Karpas-422 (cell line): ENCODE measurements at regions not wholly inside any gene's neighbourhood (a gene's known extent, or its start where the extent isn't known, plus 50 kb on each side); places are given as distances from the start of the nearest gene placed in this dataset.
A peak's percentile ranks its signal among the peaks of the same experiment; 100 is the strongest.

Experiments
- DNase-seq: peaks from one replicate; pipeline ENCODE4 v3.0.0-alpha.2; 2015
- H2AFZ ChIP-seq: fragments of 200-600 bp; sonication (generic); 2 replicates; pipeline ENCODE4 v1.6.1; 2014; ENCODE audit warnings: antibody characterized with exemption, low read length, mixed read lengths
- H3K27ac ChIP-seq: fragments of 200-600 bp; sonication (generic); 2 replicates; pipeline ENCODE4 v1.5.1; 2014; ENCODE audit warnings: mild to moderate bottlenecking, low read length, moderate library complexity
- H3K27me3 ChIP-seq: fragments of 200-600 bp; sonication (generic); 2 replicates; pipeline ENCODE4 v1.6.1; 2014; ENCODE audit warnings: low read length, mixed read lengths
- H3K36me3 ChIP-seq: fragments of 200-600 bp; sonication (generic); 2 replicates; pipeline ENCODE4 v1.6.1; 2014; ENCODE audit warnings: low read length, mixed read lengths; ENCODE audit not compliant: insufficient read depth
- H3K4me1 ChIP-seq: fragments of 200-600 bp; sonication (generic); 2 replicates; pipeline ENCODE4 v1.6.1; 2014; ENCODE audit warnings: mild to moderate bottlenecking, low read length, mixed read lengths
- H3K4me2 ChIP-seq: fragments of 200-600 bp; sonication (generic); 2 replicates; pipeline ENCODE4 v1.6.1; 2014; ENCODE audit warnings: low read length, low read depth, mild to moderate bottlenecking; ENCODE audit not compliant: poor library complexity, severe bottlenecking
- H3K4me3 ChIP-seq: fragments of 200-600 bp; sonication (generic); 2 replicates; pipeline ENCODE4 v1.5.1; 2014; ENCODE audit warnings: mild to moderate bottlenecking, antibody characterized with exemption, low read length, mixed read lengths
- H3K79me2 ChIP-seq: fragments of 200-600 bp; sonication (generic); 2 replicates; pipeline ENCODE4 v1.6.1; 2014; ENCODE audit warnings: mild to moderate bottlenecking, low read length, mixed read lengths
- H3K9ac ChIP-seq: fragments of 200-600 bp; sonication (generic); 2 replicates; pipeline ENCODE4 v1.6.0; 2014; ENCODE audit warnings: low read length
- H3K9me2 ChIP-seq: fragments of 200-600 bp; sonication (generic), shearing (Covaris generic); replicated peaks from 2 replicates; pipeline ENCODE4 v1.6.0; 2014; ENCODE audit warnings: mild to moderate bottlenecking, low read length, moderate library complexity; ENCODE audit not compliant: insufficient read depth
- H3K9me3 ChIP-seq: fragments of 300-700, 200-600 bp; sonication (generic); 2 replicates; pipeline ENCODE4 v1.6.1; 2014; ENCODE audit warnings: low read length, mixed read lengths
- H4K20me1 ChIP-seq: fragments of 200-600 bp; sonication (generic); 2 replicates; pipeline ENCODE4 v1.6.1; 2014; ENCODE audit warnings: mild to moderate bottlenecking, antibody characterized with exemption, low read length, low read depth; ENCODE audit not compliant: insufficient read depth

- no peak overlapping the region for H3K4me3 ChIP-seq
- H3K36me3 ChIP-seq, result no peaks in the 10 kb centered on the region
- H3K9ac ChIP-seq, result no peak overlapping the region
- no peaks in the 10 kb centered on the region for H4K20me1 ChIP-seq
- no peak overlapping the region for H2AFZ ChIP-seq
- no peak for DNase-seq
- no peaks in the 10 kb centered on the region for H3K27me3 ChIP-seq
- H3K4me2 ChIP-seq, result no peak overlapping the region
- no peaks in the 10 kb centered on the region for H3K79me2 ChIP-seq
- no peaks in the 10 kb centered on the region for H3K9me2 ChIP-seq
- no peaks in the 10 kb centered on the region for H3K9me3 ChIP-seq
- H3K4me1 ChIP-seq, result no peaks in the 10 kb centered on the region
- no peak overlapping the region for H3K27ac ChIP-seq
Observed at GRCh38 chr20:22489626-22490286, 94.6 kb downstream of the FOXA2 start.

- Histone ChIP-seq H3K4me2 (no peak overlapping the region), H2AFZ (no peak overlapping the region), H3K4me1 (no peaks in the 10 kb centered on the region), H3K9ac (no peak overlapping the region), H3K36me3 (no peaks in the 10 kb centered on the region), H3K27me3 (0 out of 2 replicates have a peak, but pooled peaks cover 3% of the 10 kb centered on the region), H3K27ac (no peak overlapping the region), H3K9me2 (no peaks in the 10 kb centered on the region), H3K4me3 (no peak overlapping the region), H4K20me1 (no peaks in the 10 kb centered on the region), H3K9me3 (no peaks in the 10 kb centered on the region), H3K79me2 (no peaks in the 10 kb centered on the region)
- no peak for DNase-seq
Observed at GRCh38 chr20:22480336-22480735, 104.0 kb downstream of the FOXA2 start.

GRCh38 chr20:22475662-22476061 is 108.7 kb downstream of the FOXA2 start:
- H3K36me3 ChIP-seq, result no peaks in the 10 kb centered on the region
- no peak for DNase-seq
- H3K9me2 ChIP-seq, result no peaks in the 10 kb centered on the region
- no peak overlapping the region for H3K4me2 ChIP-seq
- no peak overlapping the region for H3K4me3 ChIP-seq
- no peaks in the 10 kb centered on the region for H3K79me2 ChIP-seq
- H3K27ac ChIP-seq, result no peak overlapping the region
- no peaks in the 10 kb centered on the region for H3K9me3 ChIP-seq
- no peak overlapping the region for H3K9ac ChIP-seq
- H2AFZ ChIP-seq, result no peak overlapping the region
- no peaks in the 10 kb centered on the region for H4K20me1 ChIP-seq
- no peaks in the 10 kb centered on the region for H3K4me1 ChIP-seq
- H3K27me3 ChIP-seq, result no peaks in the 10 kb centered on the region

- H3K27me3 ChIP-seq, result no peaks in the 10 kb centered on the region
- H3K9me2 ChIP-seq, result no peaks in the 10 kb centered on the region
- H3K36me3 ChIP-seq, result no peaks in the 10 kb centered on the region
- H3K4me3 ChIP-seq, result no peak overlapping the region
- H3K4me1 ChIP-seq, result no peaks in the 10 kb centered on the region
- no peak overlapping the region for H3K4me2 ChIP-seq
- H3K9ac ChIP-seq, result no peak overlapping the region
- H4K20me1 ChIP-seq, result no peaks in the 10 kb centered on the region
- H3K27ac ChIP-seq, result no peak overlapping the region
- no peak overlapping the region for H2AFZ ChIP-seq
- no peaks in the 10 kb centered on the region for H3K9me3 ChIP-seq
- no peaks in the 10 kb centered on the region for H3K79me2 ChIP-seq
- no peak for DNase-seq
Observed at GRCh38 chr20:22474224-22474623, 110.1 kb downstream of the FOXA2 start.

- no peak overlapping the region for H3K4me2 ChIP-seq
- H3K9ac ChIP-seq, result no peak overlapping the region
- H3K4me1 ChIP-seq, result no peaks in the 10 kb centered on the region
- no peaks in the 10 kb centered on the region for H3K27me3 ChIP-seq
- H3K27ac ChIP-seq, result no peak overlapping the region
- H3K4me3 ChIP-seq, result no peak overlapping the region
- H3K9me2 ChIP-seq, result no peaks in the 10 kb centered on the region
- no peak overlapping the region for H2AFZ ChIP-seq
- no peaks in the 10 kb centered on the region for H4K20me1 ChIP-seq
- no peaks in the 10 kb centered on the region for H3K36me3 ChIP-seq
- no peaks in the 10 kb centered on the region for H3K9me3 ChIP-seq
- peak; percentile 55 for DNase-seq
- H3K79me2 ChIP-seq, result no peaks in the 10 kb centered on the region
Observed at GRCh38 chr20:22473293-22473692, 111.1 kb downstream of the FOXA2 start.

GRCh38 chr20:22472447-22473100 is 111.8 kb downstream of the FOXA2 start:
- Histone ChIP-seq H3K27ac (no peak overlapping the region), H3K9me2 (no peaks in the 10 kb centered on the region), H3K4me3 (no peak overlapping the region), H3K36me3 (no peaks in the 10 kb centered on the region), H3K4me2 (no peak overlapping the region), H3K27me3 (no peaks in the 10 kb centered on the region), H3K9me3 (no peaks in the 10 kb centered on the region), H3K4me1 (no peaks in the 10 kb centered on the region), H3K79me2 (no peaks in the 10 kb centered on the region), H2AFZ (no peak overlapping the region), H4K20me1 (no peaks in the 10 kb centered on the region), H3K9ac (no peak overlapping the region)
- DNase-seq, result no peak

GRCh38 chr20:22471156-22471836 is 113.1 kb downstream of the FOXA2 start:
- no peak overlapping the region for H3K27ac ChIP-seq
- H3K36me3 ChIP-seq, result no peaks in the 10 kb centered on the region
- no peaks in the 10 kb centered on the region for H3K4me1 ChIP-seq
- H3K4me3 ChIP-seq, result no peak overlapping the region
- H3K9me2 ChIP-seq, result no peaks in the 10 kb centered on the region
- H3K79me2 ChIP-seq, result no peaks in the 10 kb centered on the region
- H3K9me3 ChIP-seq, result no peaks in the 10 kb centered on the region
- no peak for DNase-seq
- H3K9ac ChIP-seq, result no peak overlapping the region
- H2AFZ ChIP-seq, result no peak overlapping the region
- no peaks in the 10 kb centered on the region for H4K20me1 ChIP-seq
- H3K27me3 ChIP-seq, result no peaks in the 10 kb centered on the region
- no peak overlapping the region for H3K4me2 ChIP-seq

GRCh38 chr20:22470620-22471026 is 113.7 kb downstream of the FOXA2 start:
- H3K79me2 ChIP-seq, result no peaks in the 10 kb centered on the region
- no peaks in the 10 kb centered on the region for H3K9me2 ChIP-seq
- H3K4me3 ChIP-seq, result no peak overlapping the region
- H3K4me1 ChIP-seq, result no peaks in the 10 kb centered on the region
- no peaks in the 10 kb centered on the region for H3K9me3 ChIP-seq
- H3K36me3 ChIP-seq, result no peaks in the 10 kb centered on the region
- H3K4me2 ChIP-seq, result no peak overlapping the region
- no peak overlapping the region for H2AFZ ChIP-seq
- H4K20me1 ChIP-seq, result no peaks in the 10 kb centered on the region
- H3K9ac ChIP-seq, result no peak overlapping the region
- H3K27me3 ChIP-seq, result no peaks in the 10 kb centered on the region
- no peak for DNase-seq
- no peak overlapping the region for H3K27ac ChIP-seq
